ELF-1 (cell line): ENCODE measurements at regions not wholly inside any gene's neighbourhood (a gene's known extent, or its start where the extent isn't known, plus 50 kb on each side); places are given as distances from the start of the nearest gene placed in this dataset.

Experiments
- DNase-seq: peaks from one replicate; pipeline ENCODE4 v3.0.0-alpha.2; 2016; ENCODE audit warnings: low read depth, low spot score

GRCh38 chr17:11081342-11081741 is 159.7 kb upstream of the SHISA6 start:
- DNase-seq = no peak

DNA sequence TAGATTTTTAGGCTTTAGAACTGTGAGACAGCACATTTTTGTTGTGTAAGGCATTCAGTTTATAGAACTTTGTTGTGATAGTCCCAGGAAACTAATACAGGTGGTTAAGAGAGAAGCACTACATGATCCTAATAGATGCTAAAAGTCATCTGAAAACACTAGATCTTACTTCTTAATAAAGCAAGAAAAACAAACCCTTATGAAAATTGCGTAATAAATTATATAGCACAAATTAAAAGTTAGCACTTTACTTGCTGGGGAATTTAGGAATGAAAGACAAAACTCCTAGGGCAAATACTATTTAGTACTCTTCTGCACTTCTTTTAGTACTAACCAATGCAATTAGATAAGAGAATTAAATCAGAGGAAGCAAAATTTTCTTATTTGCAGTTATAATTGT is 163.3 kb upstream of the SHISA6 start:
- DNase-seq = no peak

DNA sequence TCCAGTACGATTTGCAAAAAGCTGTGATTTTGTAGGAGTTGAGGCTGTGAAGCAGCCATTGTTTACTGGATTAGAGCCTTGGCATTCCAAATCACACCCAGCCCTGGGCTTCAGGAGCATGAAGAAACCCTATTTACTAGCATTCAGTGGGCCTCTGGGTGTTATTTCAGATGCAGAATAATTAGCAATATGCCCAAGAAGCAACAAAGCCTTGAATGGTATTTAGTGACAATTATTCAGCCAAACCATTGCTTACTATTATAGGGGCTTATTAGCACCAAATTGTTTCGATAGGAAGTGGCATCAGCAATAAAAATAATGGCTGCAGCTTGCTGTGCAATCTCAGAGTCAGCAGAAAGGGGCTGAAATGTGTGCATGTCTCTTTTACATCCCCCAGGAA is 166.6 kb upstream of the SHISA6 start:
- DNase-seq = no peak

DNA sequence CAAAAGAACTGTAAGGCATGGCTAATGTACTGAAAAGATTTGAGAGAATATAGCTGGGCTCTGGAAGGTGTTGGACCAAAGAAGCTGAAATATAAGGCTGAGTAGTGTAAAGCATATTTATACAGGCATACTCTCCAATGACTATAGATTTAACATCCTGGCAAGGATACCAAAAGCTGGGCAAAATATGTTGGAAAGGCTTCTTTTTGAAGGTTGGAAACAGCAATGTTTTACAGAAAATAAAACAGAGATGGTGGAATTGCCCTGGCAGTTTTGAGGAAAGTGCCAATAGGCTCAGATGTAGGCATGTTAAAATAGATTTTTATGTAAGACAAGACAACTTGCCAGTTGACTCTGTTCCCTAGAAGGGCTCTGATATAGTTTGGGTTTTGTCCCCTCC is 184.1 kb upstream of the SHISA6 start:
- no peak for DNase-seq

- DNase-seq = no peak
Observed at GRCh38 chr17:11053846-11054245, 187.2 kb upstream of the SHISA6 start.

GRCh38 chr17:11049539-11049938 is 191.5 kb upstream of the SHISA6 start:
- no peak for DNase-seq

- DNase-seq = no peak
Observed at GRCh38 chr17:11047228-11047627, 193.8 kb upstream of the SHISA6 start.

GRCh38 chr17:11039342-11039741 is 201.5 kb upstream of the PIRT start:
- DNase-seq = no peak

DNA sequence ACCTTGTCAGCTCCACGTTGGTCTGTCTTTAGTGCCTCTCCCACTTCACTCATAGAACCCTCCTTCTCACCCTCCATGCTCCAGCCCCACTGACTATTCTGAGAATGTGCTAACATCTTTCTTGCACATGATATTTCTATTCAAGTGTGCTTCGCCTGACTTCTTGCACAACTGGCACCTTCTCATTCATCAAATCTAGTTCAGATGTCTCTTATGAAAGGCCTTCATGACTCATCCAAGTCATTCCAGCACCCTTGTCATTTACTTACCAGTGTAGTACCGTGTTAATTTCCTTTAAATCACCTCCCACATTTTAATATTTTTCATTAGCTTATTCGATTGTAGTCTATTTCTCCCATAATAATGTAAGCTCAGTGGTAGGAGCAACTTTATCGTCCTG is 197.8 kb upstream of the PIRT start:
- no peak for DNase-seq

DNA sequence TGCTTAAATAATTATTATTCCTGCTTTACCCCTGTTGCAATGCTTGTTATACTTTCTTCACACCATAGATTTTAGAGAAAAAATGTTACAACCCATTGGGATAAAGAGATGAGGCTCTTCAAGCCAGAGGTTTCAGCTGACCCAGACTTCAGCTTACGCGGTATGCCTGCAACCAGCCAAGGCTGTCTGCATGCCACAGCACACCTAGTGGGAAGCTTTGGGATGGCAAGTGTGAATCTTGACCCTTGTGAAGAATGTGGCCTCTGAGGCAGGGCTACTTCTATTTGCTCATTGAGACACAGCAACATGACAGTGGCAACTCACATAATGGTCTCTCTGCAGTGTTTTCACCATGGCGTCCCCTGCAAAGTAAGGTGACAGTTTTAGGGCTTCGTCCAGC is 193.9 kb upstream of the PIRT start:
- DNase-seq = peak; percentile 12

- no peak for DNase-seq
Observed at GRCh38 chr17:11029791-11030190, 191.9 kb upstream of the PIRT start.

DNA sequence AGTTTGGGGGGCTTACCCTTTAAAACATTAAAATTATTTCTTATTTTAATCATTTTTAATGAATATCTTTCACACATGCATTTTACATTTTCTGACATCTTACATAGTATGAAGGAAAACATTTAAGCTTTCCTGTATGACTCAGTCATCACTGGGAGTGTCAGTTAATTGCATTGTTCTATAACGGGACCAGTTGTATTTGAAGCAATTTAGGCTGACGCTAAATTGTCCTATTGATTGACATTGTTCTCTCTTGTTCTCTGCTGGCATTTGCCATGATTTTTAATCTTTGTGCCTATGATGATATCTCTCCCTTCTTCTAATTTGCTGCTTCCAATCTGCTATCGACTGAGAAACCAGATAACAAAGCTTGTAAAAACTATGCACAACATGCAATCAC is 190.5 kb upstream of the PIRT start:
- no peak for DNase-seq

- DNase-seq = no peak
Observed at GRCh38 chr17:11026903-11027302, 189.0 kb upstream of the PIRT start.

GRCh38 chr17:11023639-11024479 is 186.0 kb upstream of the PIRT start:
- no peak for DNase-seq

DNA sequence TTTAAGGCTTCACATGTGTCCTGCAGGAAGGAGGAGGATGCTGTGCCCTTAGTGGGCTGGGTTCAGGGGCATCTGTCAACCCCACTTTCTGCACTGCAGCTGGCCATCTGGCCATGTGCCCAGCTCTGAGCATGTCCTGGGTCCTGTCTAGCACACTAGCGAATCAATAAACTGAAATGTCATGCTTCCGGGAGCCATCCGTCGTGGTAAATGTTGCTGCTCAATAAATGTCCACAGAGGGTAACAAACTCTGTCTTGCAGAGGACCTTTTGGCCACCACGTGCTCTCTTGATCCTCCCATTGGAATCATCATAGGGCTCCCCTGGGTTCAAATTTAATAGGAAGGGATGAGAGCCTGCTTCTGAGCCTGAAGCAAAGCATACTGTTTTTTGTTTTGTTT is 168.6 kb upstream of the PIRT start:
- DNase-seq = no peak

- DNase-seq = no peak
Observed at GRCh38 chr17:11005940-11006339, 168.1 kb upstream of the PIRT start.

- no peak for DNase-seq
Observed at GRCh38 chr17:11002417-11002816, 164.5 kb upstream of the PIRT start.

GRCh38 chr17:11001651-11002050 is 163.8 kb upstream of the PIRT start:
- no peak for DNase-seq

- DNase-seq = no peak
Observed at GRCh38 chr17:10999484-10999883, 161.6 kb upstream of the PIRT start.

GRCh38 chr17:10993126-10993525 is 155.2 kb upstream of the PIRT start:
- no peak for DNase-seq

DNA sequence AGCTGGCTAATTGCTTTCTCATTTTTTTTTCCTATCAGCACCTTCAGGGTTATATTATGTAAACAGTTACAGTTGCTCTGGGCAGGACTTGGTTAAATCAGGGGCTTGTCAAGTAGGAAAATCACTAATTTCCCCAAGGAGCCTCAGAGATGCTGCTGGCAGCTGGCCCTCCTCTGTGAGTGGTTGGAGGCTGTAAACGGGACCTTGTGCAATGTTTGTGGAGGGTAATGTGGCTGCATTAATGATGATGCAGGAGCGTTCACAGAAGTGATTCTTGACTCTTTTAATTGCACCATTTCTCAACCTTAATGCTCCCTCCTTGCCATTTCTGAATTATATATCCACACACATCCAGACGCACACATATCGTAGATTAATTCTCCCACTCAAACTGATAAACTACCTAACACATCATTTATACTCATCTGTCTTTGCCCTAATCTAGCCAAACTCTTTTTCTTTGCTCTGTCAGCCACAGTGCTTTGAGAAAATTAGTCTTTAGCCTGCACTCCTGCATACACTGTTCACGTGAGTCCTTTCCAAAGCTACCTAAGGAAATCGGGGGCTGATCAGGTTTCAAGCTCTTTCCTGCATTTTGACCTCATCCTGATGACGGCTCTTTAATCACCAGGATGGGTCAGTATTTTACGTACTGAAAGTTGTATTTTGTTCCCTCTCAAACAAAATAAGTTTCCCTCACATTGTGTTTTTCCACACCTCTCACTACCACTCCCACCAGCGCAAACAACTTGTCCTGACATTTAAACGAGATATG is 154.4 kb upstream of the PIRT start:
- DNase-seq = no peak

- DNase-seq = no peak
Observed at GRCh38 chr17:10987786-10988185, 149.9 kb upstream of the PIRT start.

DNA sequence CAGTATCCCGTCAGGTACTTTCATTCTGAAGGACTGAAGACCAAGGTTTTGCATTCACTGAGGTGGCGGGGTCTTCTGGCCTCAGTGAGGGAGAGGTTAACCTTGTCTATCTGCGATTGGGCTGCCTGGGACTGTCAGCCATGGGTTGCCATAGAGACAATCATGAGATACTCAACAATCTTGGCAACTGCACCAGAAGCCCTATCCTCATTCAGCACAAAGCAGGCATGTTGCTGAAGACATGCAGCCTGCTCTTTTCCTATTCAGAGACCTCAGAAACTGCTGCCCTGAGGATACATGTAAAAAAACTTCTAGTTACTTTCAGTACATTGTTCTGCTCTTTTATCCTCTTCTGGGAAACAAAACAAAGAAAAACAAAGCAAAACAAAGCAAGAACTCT is 146.3 kb upstream of the PIRT start:
- DNase-seq = peak; percentile 10
